Left lung (tissue), 4 donors: ENCODE measurements at regions not wholly inside any gene's neighbourhood (a gene's known extent, or its start where the extent isn't known, plus 50 kb on each side); places are given as distances from the start of the nearest gene placed in this dataset.

Experiments used
- ATAC-seq: fragments of 200-7000 bp; cut with Tn5 transposase; one replicate; pipeline ENCODE4 v1.9.1; 2020; ENCODE audit warnings: moderate library complexity
- DNase-seq, 4 donors: peaks; one replicate each; pipeline ENCODE4 v3.0.0-alpha.2; 2013 to 2020
- H3K27ac ChIP-seq, 2 donors: fragments of 200-600 bp; sonication (generic) in 1 of 2; one replicate each; pipeline versions ENCODE4 v1.5.0 to v1.8.0; 2020 to 2021
- H3K27me3 ChIP-seq, 2 donors: fragments of 200-600 bp; sonication (generic) in 1 of 2; one replicate each; pipeline versions ENCODE4 v1.5.0 to v1.8.0; 2020 to 2021
- H3K36me3 ChIP-seq, 2 donors: fragments of 200-600 bp; sonication (generic) in 1 of 2; one replicate each; pipeline versions ENCODE4 v1.5.0 to v1.8.0; 2020 to 2021
- H3K4me1 ChIP-seq, 2 donors: fragments of 200-600 bp; one replicate each; pipeline ENCODE4 v1.8.0; 2021
- H3K4me3 ChIP-seq, 2 donors: fragments of 200-600 bp; sonication (generic) in 1 of 2; one replicate each; pipeline versions ENCODE4 v1.5.0 to v1.8.0; 2020 to 2021; ENCODE audit warnings: mild to moderate bottlenecking in 1 of 2
- H3K9me3 ChIP-seq, 2 donors: fragments of 200-600 bp; sonication (generic) in 1 of 2; one replicate each; pipeline versions ENCODE4 v1.5.0 to v1.8.0; 2020 to 2021
- CTCF ChIP-seq, 2 donors: fragments of 200-600 bp; sonication (generic) in 1 of 2; IDR thresholded peaks; one replicate each; pipeline versions ENCODE4 v1.5.0 to v1.8.0; 2021; ENCODE audit warnings: antibody characterized with exemption in 2 of 2
- intact Hi-C, 2 donors: fragments of 100-400 bp; cut with DNase I; formaldehyde crosslinking; loops; one replicate each; pipeline versions ENCODE4 v1.11.2 to v1.14.2; 2022
- donor health status: DM: no; HTN: yes; CAD: no.
- donor health status: DM: no; HTN: no; CAD: no.

DNA sequence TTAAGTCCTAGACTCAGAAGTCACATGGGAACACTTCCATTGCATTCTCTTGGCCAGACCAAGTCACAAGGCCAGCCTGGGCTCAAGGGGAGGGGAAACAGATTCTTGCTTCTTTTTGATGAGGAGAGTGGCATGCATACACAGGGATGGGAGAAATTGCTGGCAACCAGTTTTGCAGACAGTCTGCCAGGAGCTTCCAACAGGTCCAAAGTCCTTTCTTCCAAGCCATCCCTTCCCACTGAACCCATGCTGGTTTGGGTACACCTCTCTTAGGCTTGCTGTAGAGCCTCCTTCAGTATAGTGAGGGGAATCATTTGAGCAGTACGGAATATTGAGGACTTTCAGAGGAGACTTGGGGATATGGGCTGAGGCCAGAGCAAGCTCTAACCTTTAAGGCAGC is 267.8 kb downstream of the BCOR start:
- H3K4me1 ChIP-seq, result no peaks in the 10 kb centered on the region
- no peak for DNase-seq
- no peaks in the 10 kb centered on the region for H3K9me3 ChIP-seq
- H3K36me3 ChIP-seq, result no peaks in the 10 kb centered on the region
- no peak for TF ChIP-seq CTCF (IDR thresholded peaks at IDR 0.05)
- intact Hi-C loops, result no loop called here
- ATAC-seq, result no peak
- H3K27ac ChIP-seq, result no peak overlapping the region
- no peak overlapping the region for H3K4me3 ChIP-seq
- no peaks in the 10 kb centered on the region for H3K27me3 ChIP-seq

GRCh38 chrX:39830414-39830813 is 267.3 kb downstream of the BCOR start:
- H3K4me3 ChIP-seq, result no peak overlapping the region
- TF ChIP-seq CTCF (IDR thresholded peaks at IDR 0.05), result no peak
- ATAC-seq, result no peak
- no peaks in the 10 kb centered on the region for H3K27me3 ChIP-seq
- H3K4me1 ChIP-seq, result no peaks in the 10 kb centered on the region
- no peaks in the 10 kb centered on the region for H3K9me3 ChIP-seq
- intact Hi-C loops, result no loop called here
- H3K27ac ChIP-seq, result no peak overlapping the region
- no peaks in the 10 kb centered on the region for H3K36me3 ChIP-seq
- peak in 1 of 4 donors; percentile 18 for DNase-seq

DNA sequence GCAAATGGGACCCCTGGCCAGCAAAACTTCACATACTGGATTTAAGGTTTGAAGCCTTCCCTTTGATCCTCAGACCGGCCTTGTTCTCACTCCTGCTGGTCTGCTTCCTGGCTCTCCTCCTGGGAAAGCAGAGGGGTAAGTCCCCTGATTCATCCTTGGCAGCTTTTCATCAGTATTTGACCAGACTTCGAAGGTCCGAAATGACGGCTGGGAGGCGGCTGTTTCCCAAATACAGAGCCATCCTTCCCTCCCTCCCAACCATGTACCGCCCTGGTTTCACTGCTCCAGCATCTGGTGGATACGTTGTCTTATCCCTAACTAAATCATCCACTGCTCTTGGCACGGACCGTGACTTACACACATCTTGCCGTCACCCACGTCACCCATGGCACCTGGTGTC is 265.5 kb downstream of the BCOR start:
- no peaks in the 10 kb centered on the region for H3K9me3 ChIP-seq
- no peak overlapping the region for H3K27ac ChIP-seq
- H3K36me3 ChIP-seq, result no peaks in the 10 kb centered on the region
- DNase-seq (no peak), ATAC-seq (no peak)
- intact Hi-C loops, result no loop called here
- TF ChIP-seq CTCF (IDR thresholded peaks at IDR 0.05), result no peak
- H3K27me3 ChIP-seq, result no peaks in the 10 kb centered on the region
- no peak overlapping the region for H3K4me3 ChIP-seq
- H3K4me1 ChIP-seq, result no peaks in the 10 kb centered on the region

DNA sequence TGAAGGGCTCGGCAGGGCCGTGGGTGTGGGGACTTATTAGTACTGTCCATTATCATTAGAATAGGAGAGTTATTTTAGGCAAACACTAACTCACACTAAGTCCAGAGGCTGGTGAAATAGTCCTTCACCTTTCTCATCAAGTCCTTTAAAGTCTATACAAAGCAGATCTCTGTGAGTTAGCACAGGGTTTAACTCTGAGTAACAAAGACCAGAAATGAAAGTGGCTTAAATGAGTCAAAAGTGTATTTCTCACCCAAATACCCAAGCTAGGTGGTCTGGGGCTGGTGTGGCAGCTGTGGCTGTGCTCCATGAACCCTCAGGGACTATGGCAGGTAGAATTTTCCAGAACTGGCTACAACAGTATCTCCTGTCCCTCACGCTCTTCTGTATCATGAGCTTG is 263.2 kb downstream of the BCOR start:
- DNase-seq (no peak), ATAC-seq (no peak)
- Histone ChIP-seq H3K27me3 (no peaks in the 10 kb centered on the region), H3K36me3 (no peaks in the 10 kb centered on the region), H3K27ac (no peak overlapping the region), H3K4me3 (no peak overlapping the region), H3K4me1 (no peaks in the 10 kb centered on the region), H3K9me3 (no peaks in the 10 kb centered on the region)
- intact Hi-C loops, result no loop called here
- no peak for TF ChIP-seq CTCF (IDR thresholded peaks at IDR 0.05)

- intact Hi-C loops, result no loop called here
- no peak overlapping the region for H3K27ac ChIP-seq
- H3K4me3 ChIP-seq, result no peak overlapping the region
- H3K27me3 ChIP-seq, result no peaks in the 10 kb centered on the region
- ATAC-seq (no peak), DNase-seq (no peak)
- H3K9me3 ChIP-seq, result no peaks in the 10 kb centered on the region
- H3K36me3 ChIP-seq, result no peaks in the 10 kb centered on the region
- no peaks in the 10 kb centered on the region for H3K4me1 ChIP-seq
- no peak for TF ChIP-seq CTCF (IDR thresholded peaks at IDR 0.05)
Observed at GRCh38 chrX:39835241-39835640, 262.5 kb downstream of the BCOR start.
